Lower lobe of right lung (tissue), 2 donors: ENCODE measurements at regions not wholly inside any gene's neighbourhood (a gene's known extent, or its start where the extent isn't known, plus 50 kb on each side); places are given as distances from the start of the nearest gene placed in this dataset.
"Not testable (repeated sequence)": the region's sequence is repeated elsewhere in the genome, so short reads cannot be mapped to it uniquely, and the experiment has no call there.

Experiments used
- ATAC-seq, 2 donors: fragments of 200-7000 bp; cut with Tn5 transposase; one replicate each; pipeline ENCODE4 v1.9.1; 2020 to 2022; ENCODE audit warnings: mild to moderate bottlenecking in 2 of 2, moderate library complexity in 2 of 2
- DNase-seq: peaks from one replicate; pipeline ENCODE4 v3.0.0-alpha.2; 2020
- H3K27ac ChIP-seq: fragments of 200-600 bp; one replicate; pipeline ENCODE4 v1.8.0; 2022
- H3K27me3 ChIP-seq: fragments of 200-600 bp; one replicate; pipeline ENCODE4 v1.8.0; 2022; ENCODE audit warnings: low read depth
- H3K36me3 ChIP-seq: fragments of 200-600 bp; one replicate; pipeline ENCODE4 v1.8.0; 2022; ENCODE audit warnings: mild to moderate bottlenecking
- H3K4me1 ChIP-seq: fragments of 200-600 bp; one replicate; pipeline ENCODE4 v1.8.0; 2022
- H3K4me3 ChIP-seq: fragments of 200-600 bp; one replicate; pipeline ENCODE4 v1.8.0; 2022; ENCODE audit warnings: mild to moderate bottlenecking
- H3K9me3 ChIP-seq: fragments of 200-600 bp; one replicate; pipeline ENCODE4 v1.8.0; 2022
- intact Hi-C: fragments of 100-400 bp; cut with DNase I; formaldehyde crosslinking; loops from one replicate; pipeline ENCODE4 v1.11.0; 2022
- donor health status: DM: no; HTN: yes; CAD: no; lungs with severe emphysema.

- H3K36me3 ChIP-seq, result not testable (repeated sequence)
These were observed 167.3 kb downstream of the CRLF3 start for GRCh38 chr17:30657148-30657547.

GRCh38 chr17:30653038-30653437 is 171.5 kb downstream of the CRLF3 start:
- intact Hi-C loops, H3K27me3 ChIP-seq, H3K36me3 ChIP-seq, H3K4me1 ChIP-seq, H3K27ac ChIP-seq, H3K4me3 ChIP-seq, H3K9me3 ChIP-seq, ATAC-seq, DNase-seq: not testable (repeated sequence)

More at GRCh38 chr17:30657148-30657547, 167.3 kb downstream of the CRLF3 start:
- ATAC-seq, intact Hi-C loops, H3K4me3 ChIP-seq, H3K9me3 ChIP-seq, DNase-seq, H3K4me1 ChIP-seq, H3K27ac ChIP-seq, H3K27me3 ChIP-seq: not testable (repeated sequence)

GRCh38 chr17:30650149-30650548 is 172.9 kb downstream of the GOSR1 start:
- H3K4me1 ChIP-seq, H3K27ac ChIP-seq, intact Hi-C loops, DNase-seq, H3K4me3 ChIP-seq, H3K27me3 ChIP-seq, H3K9me3 ChIP-seq, ATAC-seq, H3K36me3 ChIP-seq: not testable (repeated sequence)

- H3K4me3 ChIP-seq, H3K36me3 ChIP-seq, DNase-seq, H3K27me3 ChIP-seq, H3K9me3 ChIP-seq, ATAC-seq, H3K4me1 ChIP-seq, intact Hi-C loops, H3K27ac ChIP-seq: not testable (repeated sequence)
These were observed 170.9 kb downstream of the GOSR1 start for GRCh38 chr17:30648015-30648620.

GRCh38 chr17:30645875-30646274 is 168.7 kb downstream of the GOSR1 start:
- H3K36me3 ChIP-seq, H3K4me1 ChIP-seq, DNase-seq, H3K27ac ChIP-seq, H3K9me3 ChIP-seq, H3K27me3 ChIP-seq, H3K4me3 ChIP-seq, ATAC-seq, intact Hi-C loops: not testable (repeated sequence)

- not testable (repeated sequence) for DNase-seq
- peak; percentile 29 to 44 for ATAC-seq
These were observed 167.5 kb downstream of the GOSR1 start for GRCh38 chr17:30644713-30645112.

DNA sequence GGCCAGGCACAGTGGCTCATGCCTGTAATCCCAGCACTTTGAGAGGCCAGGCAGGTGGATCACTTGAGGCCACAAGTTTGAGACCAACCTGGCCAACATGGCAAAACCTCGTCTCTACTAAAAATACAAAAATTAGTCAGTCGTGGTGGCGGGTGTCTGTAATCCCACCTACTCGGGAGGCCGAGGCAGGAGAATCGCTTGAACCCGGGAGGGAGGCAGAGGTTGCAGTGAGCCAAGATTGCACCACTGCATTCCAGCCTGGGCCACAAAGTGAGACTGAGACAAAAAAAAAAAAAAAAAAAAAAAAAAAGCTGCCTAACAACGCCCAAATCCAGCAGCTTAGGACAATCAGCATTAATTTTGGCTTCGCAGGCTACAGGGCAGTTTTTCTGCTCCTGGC is 167.1 kb downstream of the GOSR1 start:
- intact Hi-C loops, ATAC-seq, H3K27ac ChIP-seq, H3K36me3 ChIP-seq, H3K9me3 ChIP-seq, H3K4me3 ChIP-seq, H3K27me3 ChIP-seq, DNase-seq, H3K4me1 ChIP-seq: not testable (repeated sequence)

More at GRCh38 chr17:30644713-30645112, 167.5 kb downstream of the GOSR1 start:
- intact Hi-C loops, H3K36me3 ChIP-seq, H3K27me3 ChIP-seq, H3K27ac ChIP-seq, H3K9me3 ChIP-seq, H3K4me3 ChIP-seq, H3K4me1 ChIP-seq: not testable (repeated sequence)

GRCh38 chr17:30641428-30641827 is 164.2 kb downstream of the GOSR1 start:
- intact Hi-C loops, result not testable (repeated sequence)

DNA sequence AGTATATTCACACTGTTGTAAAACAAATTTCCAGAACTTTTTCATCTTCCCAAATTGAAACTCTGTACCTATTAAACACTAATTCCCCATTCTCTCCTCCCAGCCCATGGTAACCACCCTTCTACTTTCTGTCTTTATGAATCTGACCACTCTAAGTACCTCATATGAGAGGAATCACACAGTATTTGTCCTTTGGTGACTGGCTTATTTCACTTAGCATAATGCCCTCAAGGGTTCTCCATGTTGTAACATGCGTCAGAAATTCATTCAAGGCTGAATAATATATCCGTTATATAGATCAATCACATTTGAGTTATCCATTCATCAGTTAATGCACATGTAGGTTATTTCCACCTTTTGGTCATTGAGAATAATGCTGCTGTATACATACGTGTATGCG is 162.2 kb downstream of the GOSR1 start:
- H3K36me3 ChIP-seq, DNase-seq, H3K4me1 ChIP-seq, H3K27me3 ChIP-seq, H3K9me3 ChIP-seq, intact Hi-C loops, H3K4me3 ChIP-seq, H3K27ac ChIP-seq, ATAC-seq: not testable (repeated sequence)

More at GRCh38 chr17:30641428-30641827, 164.2 kb downstream of the GOSR1 start:
- H3K4me1 ChIP-seq, H3K4me3 ChIP-seq, H3K9me3 ChIP-seq, DNase-seq, H3K27ac ChIP-seq, H3K36me3 ChIP-seq, H3K27me3 ChIP-seq, ATAC-seq: not testable (repeated sequence)

DNA sequence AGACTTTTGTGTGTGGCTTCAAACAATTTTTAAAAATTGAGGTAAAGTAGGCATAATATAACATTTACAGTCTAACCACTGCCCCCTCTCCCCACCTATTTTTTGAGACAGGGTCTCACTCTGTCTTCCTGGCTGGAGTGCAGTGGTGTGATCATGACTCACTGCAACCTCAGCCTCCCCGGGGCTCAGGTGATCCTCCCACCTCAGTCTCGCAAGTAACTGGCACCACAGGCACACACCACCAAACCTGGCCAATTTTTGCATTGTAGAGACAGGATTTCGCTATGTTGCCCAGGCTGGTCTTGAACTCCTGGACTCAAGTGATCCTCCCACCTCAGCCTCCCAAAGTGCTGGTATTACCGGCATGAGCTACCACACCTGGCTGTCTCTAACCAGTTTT is 161.8 kb downstream of the GOSR1 start:
- ATAC-seq, DNase-seq: not testable (repeated sequence)

GRCh38 chr17:30631651-30632050 is 154.4 kb downstream of the GOSR1 start:
- H3K4me1 ChIP-seq, ATAC-seq, H3K9me3 ChIP-seq, H3K4me3 ChIP-seq, intact Hi-C loops, H3K27me3 ChIP-seq, H3K27ac ChIP-seq, DNase-seq: not testable (repeated sequence)
- H3K36me3 ChIP-seq, result peaks cover 16% of the 10 kb centered on the region

More for the DNA sequence above, 161.8 kb downstream of the GOSR1 start:
- H3K27me3 ChIP-seq, H3K36me3 ChIP-seq, H3K9me3 ChIP-seq, H3K4me3 ChIP-seq, H3K27ac ChIP-seq, H3K4me1 ChIP-seq, intact Hi-C loops: not testable (repeated sequence)

DNA sequence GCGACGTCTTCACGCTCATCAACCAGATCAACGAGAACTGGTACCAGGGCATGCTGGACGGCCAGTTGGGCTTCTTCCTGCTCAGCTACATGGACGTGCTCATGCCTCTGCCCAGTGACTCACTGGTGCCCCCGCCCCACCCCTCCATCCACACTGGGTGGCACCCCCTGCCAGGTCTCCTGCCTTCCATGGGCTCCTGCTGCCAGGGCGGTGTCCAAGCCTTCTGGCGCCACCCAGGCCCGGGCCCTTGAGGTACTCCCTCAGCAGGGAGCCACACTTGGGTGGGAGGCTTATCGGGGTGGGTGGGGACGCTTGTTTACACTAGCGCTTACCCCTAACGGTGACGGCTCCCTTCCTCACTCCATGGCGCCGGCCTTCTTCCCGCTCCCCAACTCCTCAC is 148.2 kb downstream of the GOSR1 start:
- intact Hi-C loops, H3K4me1 ChIP-seq, H3K27ac ChIP-seq, H3K9me3 ChIP-seq, DNase-seq, H3K4me3 ChIP-seq, H3K27me3 ChIP-seq: not testable (repeated sequence)
- peak in 1 of 2 donors; percentile 39 for ATAC-seq
- H3K36me3 ChIP-seq, result peaks cover 20% of the 10 kb centered on the region

DNA sequence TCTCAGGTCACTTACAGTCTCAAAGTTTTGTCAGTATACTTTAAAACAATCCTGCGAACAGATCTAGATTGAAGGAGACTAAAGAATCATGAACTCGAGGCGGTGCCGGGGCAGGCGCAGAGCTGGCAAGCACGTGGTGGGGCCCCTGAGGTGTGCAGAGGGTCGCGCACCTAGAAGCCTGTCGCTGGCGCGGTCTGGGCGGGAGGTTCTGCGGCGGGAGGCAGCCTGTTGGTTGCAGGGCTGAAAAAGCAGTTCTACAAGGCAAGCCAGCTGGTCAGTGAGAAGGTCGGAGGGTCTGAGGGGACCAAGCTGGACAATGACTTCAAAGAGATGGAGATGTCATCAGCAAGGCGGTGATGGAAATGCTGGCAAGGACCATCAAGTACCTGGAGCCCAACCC is 147.0 kb downstream of the GOSR1 start:
- ATAC-seq, H3K4me1 ChIP-seq, H3K27me3 ChIP-seq, DNase-seq, H3K4me3 ChIP-seq, H3K27ac ChIP-seq, H3K9me3 ChIP-seq, intact Hi-C loops: not testable (repeated sequence)
- H3K36me3 ChIP-seq, result peaks cover 20% of the 10 kb centered on the region

DNA sequence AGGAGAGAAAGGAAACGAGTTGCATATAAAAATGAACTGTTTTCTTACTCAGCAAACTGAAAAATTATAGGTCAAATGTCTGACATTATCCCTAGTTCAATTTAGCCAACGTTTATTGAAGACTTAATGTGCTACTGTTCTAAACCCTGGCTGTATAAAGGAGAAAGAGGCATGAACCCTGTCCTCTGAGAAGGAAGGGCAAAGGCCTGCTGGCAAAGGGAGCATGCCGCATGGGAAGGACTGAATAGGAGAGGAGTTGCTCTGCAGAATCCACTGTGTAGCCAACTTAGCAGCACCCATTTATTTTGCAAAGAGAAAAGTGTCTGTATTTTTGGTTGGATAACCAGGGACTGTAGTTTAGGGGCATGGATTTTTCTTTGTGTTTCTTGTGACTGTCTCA is 132.5 kb downstream of the GOSR1 start:
- H3K27ac ChIP-seq, H3K4me3 ChIP-seq, H3K9me3 ChIP-seq, DNase-seq, H3K27me3 ChIP-seq, ATAC-seq, H3K4me1 ChIP-seq, intact Hi-C loops: not testable (repeated sequence)
- H3K36me3 ChIP-seq, result peaks cover 18% of the 10 kb centered on the region
